ENCODE measurements at regions not wholly inside any gene's neighbourhood (a gene's known extent, or its start where the extent isn't known, plus 50 kb on each side); places are given as distances from the start of the nearest gene placed in this dataset.

DNA sequence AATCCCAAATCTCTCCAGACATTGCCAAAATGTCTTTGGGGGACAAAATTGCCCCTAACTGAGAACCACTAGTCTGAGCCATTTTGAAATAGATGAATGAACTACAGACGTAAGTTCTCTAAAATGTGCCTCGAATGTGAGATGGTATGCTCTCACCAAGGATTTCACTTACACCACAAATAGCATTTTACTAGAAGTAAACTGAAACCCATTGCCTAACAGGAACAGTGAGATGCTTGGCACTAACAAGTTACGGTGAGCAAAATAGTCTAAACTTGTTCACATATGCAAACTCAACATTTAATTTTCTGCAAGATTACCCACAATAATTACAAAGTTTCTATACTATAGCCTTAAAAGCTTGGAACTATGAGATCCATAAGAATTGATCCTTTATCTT is 343.6 kb upstream of the ESRRG start:
- Histone ChIP-seq H3K4me1 (ENCODE audit: low read length) (0 out of 2 replicates have a peak, but pooled peaks cover 6% of the 10 kb centered on the region), H2AFZ (ENCODE audit: low read depth, low read length) (no peak overlapping the region), H3K4me2 (ENCODE audit: low read length) (no peak overlapping the region), H4K20me1 (ENCODE audit: insufficient read depth, low read length) (no peaks in the 10 kb centered on the region; the same call in 1 of the 2 replicates), H3K36me3 (replicated peaks; ENCODE audit: low read depth, low read length) (no peaks in the 10 kb centered on the region), H3K9me3 (ENCODE audit: insufficient read depth, low read length) (no peaks in the 10 kb centered on the region), H3K4me3 (ENCODE audit: low read length) (no peak overlapping the region), H3K79me2 (ENCODE audit: low read length) (no peaks in the 10 kb centered on the region), H3K27ac (ENCODE audit: low read length) (no peak overlapping the region), H3K9ac (ENCODE audit: low read length) (no peak overlapping the region), H3K27me3 (ENCODE audit: low read depth, low read length) (no peaks in the 10 kb centered on the region)
- TF ChIP-seq, protein P1, sequence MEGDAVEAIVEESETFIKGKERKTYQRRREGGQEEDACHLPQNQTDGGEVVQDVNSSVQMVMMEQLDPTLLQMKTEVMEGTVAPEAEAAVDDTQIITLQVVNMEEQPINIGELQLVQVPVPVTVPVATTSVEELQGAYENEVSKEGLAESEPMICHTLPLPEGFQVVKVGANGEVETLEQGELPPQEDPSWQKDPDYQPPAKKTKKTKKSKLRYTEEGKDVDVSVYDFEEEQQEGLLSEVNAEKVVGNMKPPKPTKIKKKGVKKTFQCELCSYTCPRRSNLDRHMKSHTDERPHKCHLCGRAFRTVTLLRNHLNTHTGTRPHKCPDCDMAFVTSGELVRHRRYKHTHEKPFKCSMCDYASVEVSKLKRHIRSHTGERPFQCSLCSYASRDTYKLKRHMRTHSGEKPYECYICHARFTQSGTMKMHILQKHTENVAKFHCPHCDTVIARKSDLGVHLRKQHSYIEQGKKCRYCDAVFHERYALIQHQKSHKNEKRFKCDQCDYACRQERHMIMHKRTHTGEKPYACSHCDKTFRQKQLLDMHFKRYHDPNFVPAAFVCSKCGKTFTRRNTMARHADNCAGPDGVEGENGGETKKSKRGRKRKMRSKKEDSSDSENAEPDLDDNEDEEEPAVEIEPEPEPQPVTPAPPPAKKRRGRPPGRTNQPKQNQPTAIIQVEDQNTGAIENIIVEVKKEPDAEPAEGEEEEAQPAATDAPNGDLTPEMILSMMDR (IDR thresholded peaks at IDR 0.05; ENCODE audit: low read depth, low read length), result no peak
- no peak for TF ChIP-seq EZH2phosphoT487 (IDR thresholded peaks at IDR 0.05; ENCODE audit: low read depth)

DNA sequence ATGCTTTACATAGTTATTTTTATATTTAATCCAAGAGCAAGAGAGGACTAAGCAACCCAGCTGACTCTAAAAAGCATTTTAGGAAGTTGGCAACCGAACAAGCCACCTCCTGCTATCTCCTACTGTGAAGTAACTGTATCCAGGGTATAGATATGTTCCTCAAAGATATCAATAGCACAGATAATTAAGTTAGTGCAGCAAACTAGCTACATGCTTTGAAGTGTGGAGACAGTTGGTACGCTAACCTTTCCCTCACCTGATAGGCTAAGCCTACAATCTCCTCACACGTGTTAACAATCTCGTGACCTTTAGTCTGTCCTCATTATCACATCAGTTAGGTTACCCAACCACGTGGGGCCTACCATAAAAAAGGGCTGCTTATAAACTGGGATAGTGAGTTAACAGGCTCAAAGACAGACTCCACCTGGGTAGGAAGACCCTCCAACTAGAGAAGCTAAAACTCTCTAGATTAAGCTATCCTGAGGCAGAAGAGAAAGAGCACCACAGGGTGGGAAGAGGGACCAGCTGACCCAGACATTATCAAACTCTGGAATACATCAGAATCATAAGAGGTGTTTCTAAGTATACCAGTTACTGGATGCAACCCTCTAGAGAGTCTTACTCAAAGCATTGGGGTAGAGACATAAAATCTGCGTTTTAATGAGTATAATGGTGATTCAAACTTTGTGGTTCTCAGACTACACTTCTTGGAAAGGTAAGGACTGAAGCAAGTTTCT is 340.1 kb upstream of the ESRRG start:
- Histone ChIP-seq H4K20me1 (ENCODE audit: insufficient read depth, low read length) (no peaks in the 10 kb centered on the region; the same call in 1 of the 2 replicates), H2AFZ (ENCODE audit: low read depth, low read length) (no peak overlapping the region), H3K9ac (ENCODE audit: low read length) (no peak overlapping the region), H3K4me2 (ENCODE audit: low read length) (no peak overlapping the region), H3K4me1 (ENCODE audit: low read length) (0 out of 2 replicates have a peak, but pooled peaks cover 6% of the 10 kb centered on the region), H3K9me3 (ENCODE audit: insufficient read depth, low read length) (no peaks in the 10 kb centered on the region), H3K36me3 (replicated peaks; ENCODE audit: low read depth, low read length) (no peaks in the 10 kb centered on the region), H3K27me3 (ENCODE audit: low read depth, low read length) (no peaks in the 10 kb centered on the region), H3K79me2 (ENCODE audit: low read length) (no peaks in the 10 kb centered on the region), H3K4me3 (ENCODE audit: low read length) (no peak overlapping the region), H3K27ac (ENCODE audit: low read length) (no peak overlapping the region)
- TF ChIP-seq, protein P1 (IDR thresholded peaks at IDR 0.05; ENCODE audit: low read depth, low read length), result no peak
- TF ChIP-seq EZH2phosphoT487 (IDR thresholded peaks at IDR 0.05; ENCODE audit: low read depth), result no peak

DNA sequence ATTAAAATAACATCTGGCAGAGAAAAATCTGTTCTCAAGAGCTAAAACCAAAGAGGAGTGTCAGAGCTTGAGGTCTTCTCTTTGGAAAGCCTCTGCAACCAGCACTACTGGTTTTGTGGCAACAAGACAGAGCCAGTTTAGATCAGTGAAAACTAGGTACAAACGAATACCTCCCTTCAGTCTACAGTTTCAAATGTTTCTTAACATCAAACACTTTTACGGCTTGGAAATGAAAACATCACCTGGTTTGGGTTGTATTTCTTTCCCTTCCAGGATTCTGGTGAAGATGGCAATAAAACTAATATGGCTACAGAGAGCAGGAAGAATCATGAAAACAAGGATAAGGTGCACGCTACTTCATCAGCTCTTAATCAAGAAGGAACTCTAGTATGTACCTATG is 339.4 kb upstream of the ESRRG start:
- Histone ChIP-seq H3K9me3 (ENCODE audit: insufficient read depth, low read length) (no peaks in the 10 kb centered on the region), H3K4me3 (ENCODE audit: low read length) (no peak overlapping the region), H3K27me3 (ENCODE audit: low read depth, low read length) (no peaks in the 10 kb centered on the region), H3K4me1 (ENCODE audit: low read length) (0 out of 2 replicates have a peak, but pooled peaks cover 2% of the 10 kb centered on the region), H4K20me1 (ENCODE audit: insufficient read depth, low read length) (no peaks in the 10 kb centered on the region; the same call in 1 of the 2 replicates), H3K79me2 (ENCODE audit: low read length) (no peaks in the 10 kb centered on the region), H3K27ac (ENCODE audit: low read length) (no peak overlapping the region), H3K9ac (ENCODE audit: low read length) (no peak overlapping the region), H3K36me3 (replicated peaks; ENCODE audit: low read depth, low read length) (no peaks in the 10 kb centered on the region), H2AFZ (ENCODE audit: low read depth, low read length) (no peak overlapping the region), H3K4me2 (ENCODE audit: low read length) (no peak overlapping the region)
- no peak for TF ChIP-seq EZH2phosphoT487 (IDR thresholded peaks at IDR 0.05; ENCODE audit: low read depth)
- TF ChIP-seq, protein P1 (IDR thresholded peaks at IDR 0.05; ENCODE audit: low read depth, low read length), result no peak

DNA sequence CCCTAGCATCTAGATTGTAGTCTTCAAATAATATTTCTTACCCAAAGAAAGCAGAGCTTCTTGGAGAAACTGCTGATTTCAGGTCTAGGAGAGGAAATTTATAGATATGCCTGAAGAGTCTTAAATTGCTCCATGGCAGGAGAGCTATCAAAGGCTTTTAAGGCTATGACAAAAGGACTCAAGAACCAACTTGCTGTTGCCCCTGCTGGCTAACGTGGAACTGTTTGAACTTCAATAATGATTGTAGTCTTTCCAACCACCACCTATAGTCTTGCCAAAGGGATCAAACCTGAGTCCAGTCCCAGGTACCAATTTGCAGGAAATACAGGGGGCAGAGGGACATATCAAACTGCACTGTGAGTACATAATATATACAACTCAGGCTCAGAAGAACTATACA is 336.2 kb upstream of the ESRRG start:
- Histone ChIP-seq H3K27ac (ENCODE audit: low read length) (no peak overlapping the region), H3K27me3 (ENCODE audit: low read depth, low read length) (no peaks in the 10 kb centered on the region), H3K9me3 (ENCODE audit: insufficient read depth, low read length) (no peaks in the 10 kb centered on the region), H3K4me3 (ENCODE audit: low read length) (no peak overlapping the region), H3K4me2 (ENCODE audit: low read length) (no peak overlapping the region), H3K4me1 (ENCODE audit: low read length) (no peaks in the 10 kb centered on the region), H4K20me1 (ENCODE audit: insufficient read depth, low read length) (no peaks in the 10 kb centered on the region), H2AFZ (ENCODE audit: low read depth, low read length) (no peak overlapping the region), H3K9ac (ENCODE audit: low read length) (no peak overlapping the region), H3K36me3 (replicated peaks; ENCODE audit: low read depth, low read length) (no peaks in the 10 kb centered on the region), H3K79me2 (ENCODE audit: low read length) (no peaks in the 10 kb centered on the region)
- TF ChIP-seq EZH2phosphoT487 (IDR thresholded peaks at IDR 0.05; ENCODE audit: low read depth), result no peak
- TF ChIP-seq, protein P1 (IDR thresholded peaks at IDR 0.05; ENCODE audit: low read depth, low read length), result no peak

Data from OCI-LY3 (cell line).